Hepatocyte (in vitro differentiated cells): ENCODE measurements at regions not wholly inside any gene's neighbourhood (a gene's known extent, or its start where the extent isn't known, plus 50 kb on each side); places are given as distances from the start of the nearest gene placed in this dataset.
"Not testable (repeated sequence)": the region's sequence is repeated elsewhere in the genome, so short reads cannot be mapped to it uniquely, and the experiment has no call there.

ENCODE experiments used
- CTCF ChIP-seq: fragments of 200-600 bp; sonication (generic); IDR thresholded peaks from 2 replicates; pipeline ENCODE4 v1.5.1; 2016; ENCODE audit warnings: antibody characterized with exemption, mild to moderate bottlenecking; ENCODE audit not compliant: poor library complexity
- EZH2 ChIP-seq: fragments of 200-600 bp; sonication (generic); IDR thresholded peaks from 2 replicates; pipeline ENCODE4 v1.6.1; 2016; ENCODE audit warnings: antibody characterized with exemption, mild to moderate bottlenecking, borderline replicate concordance
- EZH2phosphoT487 ChIP-seq: fragments of 200-600 bp; sonication (generic); IDR thresholded peaks from one replicate; pipeline ENCODE4 v1.6.1; 2018; ENCODE audit warnings: antibody characterized with exemption, mild to moderate bottlenecking, low read depth, moderate library complexity; ENCODE audit not compliant: unreplicated experiment, severe bottlenecking

DNA sequence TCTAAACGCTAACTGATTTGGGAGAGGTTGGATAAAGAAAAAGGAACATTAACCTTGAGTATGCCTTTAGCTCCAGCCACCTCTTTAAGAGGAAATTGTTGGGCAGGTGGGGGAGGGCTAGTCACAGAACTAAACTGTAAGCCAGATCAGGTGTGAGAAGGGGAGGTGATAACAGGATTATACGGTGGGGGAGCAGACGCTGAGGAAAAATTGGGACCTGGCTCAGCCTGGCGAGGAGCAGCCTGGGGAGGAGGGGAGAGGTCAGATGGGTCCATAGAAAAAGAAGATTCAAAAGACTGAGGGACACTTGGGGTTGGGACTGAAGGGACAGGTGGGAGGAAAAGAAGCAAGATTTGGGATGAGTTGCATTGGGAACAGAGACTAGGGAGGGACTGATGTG lies 558.0 kb downstream of the ADGRL2 start:
- TF ChIP-seq CTCF, EZH2, EZH2phosphoT487: not testable (repeated sequence)
